ENCODE measurements at regions not wholly inside any gene's neighbourhood (a gene's known extent, or its start where the extent isn't known, plus 50 kb on each side); places are given as distances from the start of the nearest gene placed in this dataset.

GRCh38 chr4:160009656-160010493 lies 907.0 kb downstream of the RAPGEF2 start:
- no peak overlapping the region for H3K4me3 ChIP-seq (ENCODE audit: low read depth, low read length)
- no peak for TF ChIP-seq CTCF (IDR thresholded peaks at IDR 0.05)
- H2AFZ ChIP-seq = no peak overlapping the region

GRCh38 chr4:160019936-160020335 lies 917.1 kb downstream of the RAPGEF2 start:
- Histone ChIP-seq H3K9me3 (ENCODE audit: control insufficient read depth, low read length) (no peaks in the 10 kb centered on the region), H2AFZ (no peak overlapping the region), H3K36me3 (ENCODE audit: control insufficient read depth, insufficient read depth, low read length) (no peaks in the 10 kb centered on the region), H3K9ac (no peak overlapping the region), H3K79me2 (no peaks in the 10 kb centered on the region), H3K27me3 (ENCODE audit: control insufficient read depth, insufficient read depth, low read length) (no peaks in the 10 kb centered on the region), H3K4me1 (no peaks in the 10 kb centered on the region), H3K4me3 (ENCODE audit: low read depth, low read length) (no peak overlapping the region), H3K4me2 (ENCODE audit: low read length) (no peak overlapping the region), H3K27ac (no peak overlapping the region)
- no peak for TF ChIP-seq CTCF (IDR thresholded peaks at IDR 0.05)

More at GRCh38 chr4:160009656-160010493, 907.0 kb downstream of the RAPGEF2 start:
- no peaks in the 10 kb centered on the region for H3K36me3 ChIP-seq (ENCODE audit: control insufficient read depth, insufficient read depth, low read length)
- no peaks in the 10 kb centered on the region for H3K27me3 ChIP-seq (ENCODE audit: control insufficient read depth, insufficient read depth, low read length)
- H3K9me3 ChIP-seq (ENCODE audit: control insufficient read depth, low read length) = no peaks in the 10 kb centered on the region
- no peaks in the 10 kb centered on the region for H3K4me1 ChIP-seq
- H3K4me2 ChIP-seq (ENCODE audit: low read length) = no peak overlapping the region
- H3K9ac ChIP-seq = no peak overlapping the region
- H3K27ac ChIP-seq = no peak overlapping the region
- H3K79me2 ChIP-seq = no peaks in the 10 kb centered on the region

GRCh38 chr4:160020804-160021203 lies 917.9 kb downstream of the RAPGEF2 start:
- Histone ChIP-seq H3K4me3 (ENCODE audit: low read depth, low read length) (no peak overlapping the region), H3K9me3 (ENCODE audit: control insufficient read depth, low read length) (no peaks in the 10 kb centered on the region), H3K4me1 (no peaks in the 10 kb centered on the region), H3K9ac (no peak overlapping the region), H3K4me2 (ENCODE audit: low read length) (no peak overlapping the region), H2AFZ (no peak overlapping the region), H3K27me3 (ENCODE audit: control insufficient read depth, insufficient read depth, low read length) (no peaks in the 10 kb centered on the region), H3K36me3 (ENCODE audit: control insufficient read depth, insufficient read depth, low read length) (no peaks in the 10 kb centered on the region), H3K79me2 (no peaks in the 10 kb centered on the region), H3K27ac (no peak overlapping the region)
- no peak for TF ChIP-seq CTCF (IDR thresholded peaks at IDR 0.05)

GRCh38 chr4:160021870-160022269 lies 919.0 kb downstream of the RAPGEF2 start:
- no peak for TF ChIP-seq CTCF (IDR thresholded peaks at IDR 0.05)
- no peak overlapping the region for H3K27ac ChIP-seq

GRCh38 chr4:160026721-160027120 lies 923.8 kb downstream of the RAPGEF2 start:
- no peaks in the 10 kb centered on the region for H3K27me3 ChIP-seq (ENCODE audit: control insufficient read depth, insufficient read depth, low read length)
- TF ChIP-seq CTCF (IDR thresholded peaks at IDR 0.05) = no peak
- H2AFZ ChIP-seq = no peak overlapping the region
- no peaks in the 10 kb centered on the region for H3K79me2 ChIP-seq
- no peak overlapping the region for H3K27ac ChIP-seq
- H3K9me3 ChIP-seq (ENCODE audit: control insufficient read depth, low read length) = no peaks in the 10 kb centered on the region
- H3K4me1 ChIP-seq = no peaks in the 10 kb centered on the region
- no peak overlapping the region for H3K9ac ChIP-seq
- no peak overlapping the region for H3K4me3 ChIP-seq (ENCODE audit: low read depth, low read length)
- no peak overlapping the region for H3K4me2 ChIP-seq (ENCODE audit: low read length)
- H3K36me3 ChIP-seq (ENCODE audit: control insufficient read depth, insufficient read depth, low read length) = no peaks in the 10 kb centered on the region

More at GRCh38 chr4:160021870-160022269, 919.0 kb downstream of the RAPGEF2 start:
- Histone ChIP-seq H3K9me3 (ENCODE audit: control insufficient read depth, low read length) (no peaks in the 10 kb centered on the region), H3K4me3 (ENCODE audit: low read depth, low read length) (no peak overlapping the region), H3K9ac (no peak overlapping the region), H3K79me2 (no peaks in the 10 kb centered on the region), H3K4me2 (ENCODE audit: low read length) (no peak overlapping the region), H3K27me3 (ENCODE audit: control insufficient read depth, insufficient read depth, low read length) (no peaks in the 10 kb centered on the region), H2AFZ (no peak overlapping the region), H3K36me3 (ENCODE audit: control insufficient read depth, insufficient read depth, low read length) (no peaks in the 10 kb centered on the region), H3K4me1 (no peaks in the 10 kb centered on the region)

Data from parathyroid adenoma (tissue), 2 donors.